Suprapubic skin (tissue), 4 donors: ENCODE measurements at regions not wholly inside any gene's neighbourhood (a gene's known extent, or its start where the extent isn't known, plus 50 kb on each side); places are given as distances from the start of the nearest gene placed in this dataset.

Experiments
- CTCF ChIP-seq, 2 donors: fragments of 200-600 bp in 1 of 2; fragments of 450-650 bp in 1 of 2; sonication (generic) in 1 of 2; IDR thresholded peaks; one replicate each; pipeline ENCODE4 v1.5.1; 2016 to 2019; ENCODE audit warnings: antibody characterized with exemption in 2 of 2, mild to moderate bottlenecking in 1 of 2, moderate library complexity in 1 of 2
- POLR2A ChIP-seq, 2 donors: fragments of 450-650 bp; IDR thresholded peaks; one replicate each; pipeline ENCODE4 v1.6.1; 2017; ENCODE audit warnings: antibody characterized with exemption in 2 of 2, mild to moderate bottlenecking in 2 of 2, moderate library complexity in 2 of 2
- POLR2AphosphoS5 ChIP-seq, 3 donors: sonication (generic); formaldehyde crosslinking; IDR thresholded peaks; one replicate each; pipeline ENCODE4 v1.6.1; 2017; ENCODE audit warnings: antibody characterized with exemption in 3 of 3

DNA sequence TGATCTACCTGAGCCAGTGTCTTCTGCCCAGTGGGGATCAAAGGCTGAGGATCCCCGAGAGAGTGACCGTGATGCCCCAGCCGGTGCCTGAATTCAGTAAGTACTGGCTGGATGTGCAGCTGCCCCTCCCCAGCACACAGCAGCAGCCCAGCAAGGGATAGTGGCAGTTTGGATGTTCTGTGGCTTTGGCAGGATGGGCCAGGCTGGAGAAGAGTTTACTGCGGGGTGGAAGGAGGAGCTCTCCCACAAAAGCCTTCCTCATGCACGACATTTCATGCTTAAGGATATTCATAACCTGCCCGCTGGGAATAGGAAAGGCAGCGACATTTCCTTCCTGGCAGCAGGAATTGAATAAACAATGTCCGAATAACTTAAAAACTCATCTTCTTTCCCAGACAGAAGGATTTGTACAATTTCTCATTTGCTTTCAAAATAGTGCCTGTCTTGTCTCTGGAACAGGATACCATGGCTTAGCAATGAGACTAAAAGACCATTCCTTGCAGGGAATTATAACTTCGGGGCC lies 135.6 kb upstream of the PRMT8 start:
- TF ChIP-seq POLR2A (IDR thresholded peaks at IDR 0.05) (no peak), CTCF (IDR thresholded peaks at IDR 0.05) (no peak), POLR2AphosphoS5 (IDR thresholded peaks at IDR 0.05) (no peak)
